ENCODE measurements at regions not wholly inside any gene's neighbourhood (a gene's known extent, or its start where the extent isn't known, plus 50 kb on each side); places are given as distances from the start of the nearest gene placed in this dataset.

DNA sequence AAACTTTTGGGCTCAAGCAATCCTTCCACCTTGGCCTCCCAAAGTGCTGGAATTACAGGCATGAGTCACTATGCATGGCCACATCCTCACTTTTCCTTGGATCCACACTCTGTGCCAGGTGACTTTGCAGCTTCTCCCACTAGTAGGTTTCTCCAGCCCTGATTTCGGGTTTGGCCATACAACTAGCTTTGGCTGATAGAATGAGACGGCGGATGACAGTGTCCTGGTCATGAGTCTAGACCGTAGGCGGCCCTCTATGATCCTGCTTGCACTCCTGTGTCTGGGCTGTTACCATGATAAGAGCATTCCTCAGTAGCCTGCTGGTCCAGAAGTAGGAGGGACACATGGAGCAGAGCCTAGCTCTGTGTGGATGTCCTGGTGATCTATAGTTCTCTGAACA lies 112.5 kb upstream of the KL start:
- ChIA-PET POLR2A (ENCODE audit: low non-redundant PET) (no interaction called here), CTCF (no interaction called here)
- no peak for TF ChIP-seq CTCF (conservative IDR thresholded peaks at IDR 0.05; ENCODE audit: low read depth, low read length)
- TF ChIP-seq EZH2 (IDR thresholded peaks at IDR 0.05; ENCODE audit: borderline replicate concordance, low read depth, low read length, poor library complexity, severe bottlenecking): no peak
- Histone ChIP-seq H3K4me3 (ENCODE audit: low read depth, low read length, poor library complexity, severe bottlenecking) (no peak overlapping the region), H3K27me3 (replicated peaks; ENCODE audit: insufficient read depth, low read depth, low read length, poor library complexity) (no peaks in the 10 kb centered on the region), H3K27ac (ENCODE audit: low read depth, low read length, poor library complexity, severe bottlenecking) (no peak overlapping the region), H3K4me1 (ENCODE audit: insufficient read depth, low read length, poor library complexity, severe bottlenecking) (no peaks in the 10 kb centered on the region), H3K9me3 (ENCODE audit: low read depth, low read length, poor library complexity, severe bottlenecking) (no peaks in the 10 kb centered on the region), H3K36me3 (ENCODE audit: insufficient read depth, low read length, poor library complexity, severe bottlenecking) (no peaks in the 10 kb centered on the region)
- intact Hi-C loops (cut with micrococcal nuclease; ENCODE audit: unreplicated experiment): no loop called here
- no peak for DNase-seq (ENCODE audit: low spot score)
- BruUV-seq (replicated peaks): no TSS peak

GRCh38 chr13:32904266-32904665 lies 112.0 kb upstream of the KL start:
- Histone ChIP-seq H3K4me3 (ENCODE audit: low read depth, low read length, poor library complexity, severe bottlenecking) (no peak overlapping the region), H3K27ac (ENCODE audit: low read depth, low read length, poor library complexity, severe bottlenecking) (no peak overlapping the region), H3K4me1 (ENCODE audit: insufficient read depth, low read length, poor library complexity, severe bottlenecking) (no peaks in the 10 kb centered on the region), H3K36me3 (ENCODE audit: insufficient read depth, low read length, poor library complexity, severe bottlenecking) (no peaks in the 10 kb centered on the region), H3K27me3 (replicated peaks; ENCODE audit: insufficient read depth, low read depth, low read length, poor library complexity) (no peaks in the 10 kb centered on the region), H3K9me3 (ENCODE audit: low read depth, low read length, poor library complexity, severe bottlenecking) (no peaks in the 10 kb centered on the region)
- intact Hi-C loops (cut with micrococcal nuclease; ENCODE audit: unreplicated experiment): no loop called here
- TF ChIP-seq EZH2 (IDR thresholded peaks at IDR 0.05; ENCODE audit: borderline replicate concordance, low read depth, low read length, poor library complexity, severe bottlenecking) (no peak), CTCF (conservative IDR thresholded peaks at IDR 0.05; ENCODE audit: low read depth, low read length) (no peak)
- DNase-seq (ENCODE audit: low spot score): no peak
- BruUV-seq (replicated peaks): no TSS peak
- CTCF ChIA-PET: no interaction called here
- POLR2A ChIA-PET (ENCODE audit: low non-redundant PET): no interaction called here

DNA sequence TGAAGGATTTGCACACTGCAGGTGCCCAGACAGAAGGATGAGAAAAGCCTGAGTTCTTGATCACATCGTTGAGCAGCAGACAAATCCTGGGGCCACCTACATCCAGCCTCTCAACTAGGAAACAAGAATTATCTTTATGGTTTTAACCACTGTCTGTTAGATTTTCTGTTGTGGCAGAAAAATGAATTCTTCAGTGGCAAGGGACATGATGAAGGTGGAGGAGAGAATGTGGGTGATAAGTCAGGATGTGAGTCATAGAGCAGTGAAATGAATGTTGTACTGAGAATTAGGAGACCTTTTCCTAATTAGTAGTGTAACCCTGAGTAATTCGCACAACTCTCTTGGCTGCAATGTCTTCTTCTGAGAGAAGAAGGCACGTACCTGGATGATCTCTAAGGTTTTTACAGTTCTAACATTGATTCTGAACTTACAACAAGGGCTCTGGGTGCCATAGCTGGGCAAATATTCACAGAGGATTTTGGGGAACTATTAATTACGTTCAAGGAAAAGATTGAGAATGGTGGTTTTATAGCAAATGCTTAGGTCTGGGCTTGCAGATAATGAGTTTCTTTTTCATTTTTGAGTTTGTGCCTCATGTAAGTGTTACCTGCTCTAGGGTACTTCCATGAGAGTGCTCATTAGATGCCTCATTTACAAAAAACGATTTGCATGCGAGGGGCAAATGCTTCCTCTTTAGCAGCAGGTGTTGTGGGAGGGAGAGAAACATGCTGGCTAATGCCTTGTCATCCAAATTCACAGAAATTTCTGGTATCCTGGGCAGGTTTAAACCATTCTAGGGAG lies 111.0 kb upstream of the KL start:
- Histone ChIP-seq H3K27ac (ENCODE audit: low read depth, low read length, poor library complexity, severe bottlenecking) (no peak overlapping the region), H3K4me3 (ENCODE audit: low read depth, low read length, poor library complexity, severe bottlenecking) (no peak overlapping the region), H3K9me3 (ENCODE audit: low read depth, low read length, poor library complexity, severe bottlenecking) (no peaks in the 10 kb centered on the region), H3K27me3 (replicated peaks; ENCODE audit: insufficient read depth, low read depth, low read length, poor library complexity) (no peaks in the 10 kb centered on the region), H3K36me3 (ENCODE audit: insufficient read depth, low read length, poor library complexity, severe bottlenecking) (no peaks in the 10 kb centered on the region), H3K4me1 (ENCODE audit: insufficient read depth, low read length, poor library complexity, severe bottlenecking) (no peaks in the 10 kb centered on the region)
- intact Hi-C loops (cut with micrococcal nuclease; ENCODE audit: unreplicated experiment): no loop called here
- BruUV-seq (replicated peaks): no TSS peak
- DNase-seq (ENCODE audit: low spot score): peak; percentile 17
- TF ChIP-seq EZH2 (IDR thresholded peaks at IDR 0.05; ENCODE audit: borderline replicate concordance, low read depth, low read length, poor library complexity, severe bottlenecking) (no peak), CTCF (conservative IDR thresholded peaks at IDR 0.05; ENCODE audit: low read depth, low read length) (no peak)
- ChIA-PET POLR2A (ENCODE audit: low non-redundant PET) (no interaction called here), CTCF (no interaction called here)
